Tibial nerve (tissue), 4 donors: ENCODE measurements at regions not wholly inside any gene's neighbourhood (a gene's known extent, or its start where the extent isn't known, plus 50 kb on each side); places are given as distances from the start of the nearest gene placed in this dataset.

Experiments
- DNase-seq, 2 donors: peaks; one replicate each; pipeline ENCODE4 v3.0.0-alpha.2; 2019; ENCODE audit warnings: low spot score in 2 of 2
- H3K27ac ChIP-seq, 4 donors: fragments of 200-600 bp; sonication (generic) in 3 of 4; one replicate each; pipeline ENCODE4 v1.5.1; 2017 to 2019; ENCODE audit warnings: mild to moderate bottlenecking in 1 of 4
- H3K27me3 ChIP-seq, 2 donors: fragments of 200-600 bp; sonication (generic) in 1 of 2; one replicate each; pipeline versions ENCODE4 v1.5.1 to v1.6.0; 2017 to 2019
- H3K36me3 ChIP-seq, 3 donors: fragments of 200-600 bp; sonication (generic); one replicate each; pipeline ENCODE4 v1.5.1; 2018 to 2019
- H3K4me1 ChIP-seq, 4 donors: fragments of 200-600 bp; sonication (generic) in 3 of 4; one replicate each; pipeline ENCODE4 v1.5.1; 2017 to 2019
- H3K4me3 ChIP-seq, 4 donors: fragments of 200-600 bp; sonication (generic) in 3 of 4; one replicate each; pipeline ENCODE4 v1.5.1; 2017 to 2019; ENCODE audit warnings: mild to moderate bottlenecking in 1 of 4, moderate library complexity in 1 of 4
- H3K9me3 ChIP-seq, 4 donors: fragments of 200-600 bp; sonication (generic) in 3 of 4; one replicate each; pipeline ENCODE4 v1.5.1; 2017 to 2019
- CTCF ChIP-seq, 5 experiments: fragments of 200-600 bp in 3 of 5; fragments of 450-650 bp in 2 of 5; sonication (generic) in 3 of 5; IDR thresholded peaks; one replicate each; pipeline ENCODE4 v1.5.1; 2016 to 2019; ENCODE audit warnings: antibody characterized with exemption in 5 of 5, mild to moderate bottlenecking in 3 of 5, moderate library complexity in 2 of 5
- EP300 ChIP-seq, 2 donors: sonication (generic); formaldehyde crosslinking; IDR thresholded peaks; one replicate each; pipeline ENCODE4 v1.6.1; 2017; ENCODE audit warnings: antibody characterized with exemption in 2 of 2, mild to moderate bottlenecking in 1 of 2
- POLR2A ChIP-seq, 2 donors: fragments of 450-650 bp; IDR thresholded peaks; one replicate each; pipeline ENCODE4 v1.6.1; 2017; ENCODE audit warnings: antibody characterized with exemption in 2 of 2, mild to moderate bottlenecking in 2 of 2, moderate library complexity in 2 of 2
- WGBS, 2 donors: methylation state at CpG; one replicate each; pipeline ENCODE4 v1.1.5; 2018; 5-methylcytosine and 5-hydroxymethylcytosine counted together

GRCh38 chr10:104526188-104526587 lies 114.9 kb upstream of the SORCS3 start:
- H3K27me3 ChIP-seq = no peaks in the 10 kb centered on the region
- no peak overlapping the region for H3K4me3 ChIP-seq
- H3K36me3 ChIP-seq = no peaks in the 10 kb centered on the region
- DNase-seq = no peak
- TF ChIP-seq CTCF (IDR thresholded peaks at IDR 0.05) = no peak
- TF ChIP-seq POLR2A (IDR thresholded peaks at IDR 0.05) = no peak
- TF ChIP-seq EP300 (IDR thresholded peaks at IDR 0.05) = no peak
- WGBS, 2 donors = 80 to 95% methylated on average over 2 of the region's 2 CpGs
- no peak overlapping the region for H3K27ac ChIP-seq
- H3K4me1 ChIP-seq = peaks cover 0 to 4% (median 0%) of the 10 kb centered on the region in 4 donors
- H3K9me3 ChIP-seq = no peaks in the 10 kb centered on the region

- Histone ChIP-seq H3K4me1 (peaks cover 0 to 3% (median 0%) of the 10 kb centered on the region in 4 donors), H3K27me3 (no peaks in the 10 kb centered on the region), H3K36me3 (no peaks in the 10 kb centered on the region), H3K27ac (no peak overlapping the region), H3K4me3 (no peak overlapping the region), H3K9me3 (no peaks in the 10 kb centered on the region)
- TF ChIP-seq POLR2A (IDR thresholded peaks at IDR 0.05) (no peak), CTCF (IDR thresholded peaks at IDR 0.05) (no peak), EP300 (IDR thresholded peaks at IDR 0.05) (no peak)
- whole genome bisulfite sequencing, 2 donors = 39 to 45% methylated on average over 1 of the region's 1 CpG
- DNase-seq = no peak
Measured at GRCh38 chr10:104527013-104527412, 114.1 kb upstream of the SORCS3 start.

- no peak overlapping the region for H3K4me3 ChIP-seq
- WGBS, 2 donors = 63 to 78% methylated on average over 3 of the region's 3 CpGs
- no peaks in the 10 kb centered on the region for H3K9me3 ChIP-seq
- no peaks in the 10 kb centered on the region for H3K27me3 ChIP-seq
- no peaks in the 10 kb centered on the region for H3K36me3 ChIP-seq
- no peaks in the 10 kb centered on the region for H3K4me1 ChIP-seq
- no peak overlapping the region for H3K27ac ChIP-seq
- TF ChIP-seq EP300 (IDR thresholded peaks at IDR 0.05) = no peak
- no peak for TF ChIP-seq POLR2A (IDR thresholded peaks at IDR 0.05)
- TF ChIP-seq CTCF (IDR thresholded peaks at IDR 0.05) = no peak
- DNase-seq = no peak
Measured at GRCh38 chr10:104540181-104540580, 100.9 kb upstream of the SORCS3 start.

- WGBS, 2 donors = 59 to 62% methylated on average over 4 of the region's 4 CpGs
Measured at GRCh38 chr10:104541820-104542219, 99.3 kb upstream of the SORCS3 start.

GRCh38 chr10:104546336-104546735 lies 94.8 kb upstream of the SORCS3 start:
- no peak for DNase-seq
- Histone ChIP-seq H3K9me3 (no peaks in the 10 kb centered on the region), H3K36me3 (no peaks in the 10 kb centered on the region), H3K27ac (no peak overlapping the region), H3K4me1 (no peaks in the 10 kb centered on the region), H3K4me3 (no peak overlapping the region), H3K27me3 (no peaks in the 10 kb centered on the region)
- TF ChIP-seq POLR2A (IDR thresholded peaks at IDR 0.05) (no peak), CTCF (IDR thresholded peaks at IDR 0.05) (no peak), EP300 (IDR thresholded peaks at IDR 0.05) (no peak)
- 89 to 90% methylated on average over 4 of the region's 4 CpGs for WGBS, 2 donors

More at GRCh38 chr10:104541820-104542219, 99.3 kb upstream of the SORCS3 start:
- no peaks in the 10 kb centered on the region for H3K27me3 ChIP-seq
- no peak overlapping the region for H3K27ac ChIP-seq
- H3K9me3 ChIP-seq = no peaks in the 10 kb centered on the region
- TF ChIP-seq CTCF (IDR thresholded peaks at IDR 0.05) (no peak), POLR2A (IDR thresholded peaks at IDR 0.05) (no peak), EP300 (IDR thresholded peaks at IDR 0.05) (no peak)
- DNase-seq = no peak
- no peaks in the 10 kb centered on the region for H3K4me1 ChIP-seq
- no peaks in the 10 kb centered on the region for H3K36me3 ChIP-seq
- no peak overlapping the region for H3K4me3 ChIP-seq
